GM23338 (cell line): ENCODE measurements at regions not wholly inside any gene's neighbourhood (a gene's known extent, or its start where the extent isn't known, plus 50 kb on each side); places are given as distances from the start of the nearest gene placed in this dataset.

Experiments used
- ATAC-seq: fragments of 200-7000 bp; cut with Tn5 transposase; 3 replicates; pipeline ENCODE4 v1.9.1; 2020
- DNase-seq: peaks from one replicate; pipeline ENCODE4 v3.0.0-alpha.2; 2015; ENCODE audit warnings: low spot score
- H2AFZ ChIP-seq: fragments of 200-600 bp; sonication (generic); 2 replicates; pipeline ENCODE4 v1.8.0; 2016; ENCODE audit warnings: antibody characterized with exemption, mild to moderate bottlenecking, moderate library complexity
- H3F3A ChIP-seq: fragments of 200-600 bp; sonication (generic); replicated peaks from 2 replicates; pipeline ENCODE4 v1.8.0; 2017; ENCODE audit warnings: antibody characterized with exemption, mixed run types, low read depth
- H3K27ac ChIP-seq: fragments of 200-600 bp; sonication (generic); 2 replicates; pipeline ENCODE4 v1.6.1; 2016; ENCODE audit warnings: low read depth
- H3K27me3 ChIP-seq: fragments of 200-600 bp; sonication (generic); 2 replicates; pipeline ENCODE4 v1.8.0; 2016; ENCODE audit warnings: mild to moderate bottlenecking, mixed run types, moderate library complexity; ENCODE audit not compliant: insufficient read depth
- H3K36me3 ChIP-seq: fragments of 200-600 bp; sonication (generic); 2 replicates; pipeline ENCODE4 v1.8.0; 2016; ENCODE audit warnings: mild to moderate bottlenecking; ENCODE audit not compliant: insufficient read depth
- H3K4me1 ChIP-seq: fragments of 200-600 bp; sonication (generic); 2 replicates; pipeline ENCODE4 v1.8.0; 2016; ENCODE audit warnings: mild to moderate bottlenecking, moderate library complexity; ENCODE audit not compliant: insufficient read depth
- H3K4me2 ChIP-seq: fragments of 200-600 bp; sonication (generic); 2 replicates; pipeline ENCODE4 v1.7.1; 2017; ENCODE audit warnings: mixed run types
- H3K4me3 ChIP-seq: fragments of 200-600 bp; sonication (generic); 2 replicates; pipeline ENCODE4 v1.6.1; 2016; ENCODE audit warnings: mixed run types
- H3K79me2 ChIP-seq: fragments of 200-600 bp; sonication (generic); replicated peaks from 2 replicates; pipeline ENCODE4 v1.8.0; 2017; ENCODE audit warnings: mild to moderate bottlenecking; ENCODE audit not compliant: insufficient read depth
- H3K9me2 ChIP-seq: fragments of 200-600 bp; sonication (generic); 2 replicates; pipeline ENCODE4 v1.8.0; 2017; ENCODE audit not compliant: insufficient read depth
- H4K20me1 ChIP-seq: fragments of 200-600 bp; sonication (generic); replicated peaks from 2 replicates; pipeline ENCODE4 v1.8.0; 2017; ENCODE audit warnings: mild to moderate bottlenecking; ENCODE audit not compliant: insufficient read depth
- H3K27ac Mint-ChIP-seq: 2 replicates; pipeline ENCODE4 v1.8.0; 2020; ENCODE audit warnings: inconsistent platforms, mild to moderate bottlenecking, moderate library complexity, mixed read lengths
- H3K27me3 Mint-ChIP-seq: 3 replicates; pipeline ENCODE4 v1.8.0; 2022; ENCODE audit warnings: low read depth, mild to moderate bottlenecking, moderate library complexity, mixed read lengths, inconsistent platforms; ENCODE audit not compliant: insufficient read depth, poor library complexity
- H3K36me3 Mint-ChIP-seq: 3 replicates; pipeline ENCODE4 v1.8.0; 2021; ENCODE audit warnings: low read depth, mild to moderate bottlenecking, inconsistent platforms, moderate library complexity, mixed read lengths
- H3K4me1 Mint-ChIP-seq: 3 replicates; pipeline ENCODE4 v1.8.0; 2020; ENCODE audit warnings: mild to moderate bottlenecking, inconsistent platforms, mixed read lengths
- H3K4me3 Mint-ChIP-seq: 3 replicates; pipeline ENCODE4 v1.8.0; 2021; ENCODE audit warnings: moderate library complexity, mild to moderate bottlenecking, inconsistent platforms, mixed read lengths
- H3K9me3 Mint-ChIP-seq: 3 replicates; pipeline ENCODE4 v1.8.0; 2020; ENCODE audit warnings: moderate library complexity, mild to moderate bottlenecking, inconsistent platforms, mixed read lengths
- CTCF ChIP-seq, 2 experiments: fragments of 200-600 bp in 1 of 2; sonication (generic) in 1 of 2; conservative IDR thresholded peaks; 2 replicates each; pipeline versions ENCODE4 v1.5.1 to v1.6.1; 2016 to 2017; ENCODE audit warnings: antibody characterized with exemption in 2 of 2, low read depth in 2 of 2, mild to moderate bottlenecking in 2 of 2, moderate library complexity in 1 of 2
- EZH2 ChIP-seq: fragments of 200-600 bp; sonication (generic); IDR thresholded peaks from one replicate; pipeline ENCODE4 v1.8.0; 2017; ENCODE audit warnings: antibody characterized with exemption, mild to moderate bottlenecking, low read depth; ENCODE audit not compliant: unreplicated experiment
- POLR2AphosphoS5 ChIP-seq: IDR thresholded peaks from 2 replicates; pipeline ENCODE4 v1.6.1; 2016; ENCODE audit warnings: antibody characterized with exemption, low read depth
- REST ChIP-seq: IDR thresholded peaks from one replicate; pipeline ENCODE4 v1.6.1; 2018; ENCODE audit warnings: antibody characterized with exemption; ENCODE audit not compliant: unreplicated experiment
- ZNF331 ChIP-seq: fragments of 250-450 bp; sonication (Bioruptor Pico); IDR thresholded peaks from 2 replicates; pipeline ENCODE4 v1.5.0; 2020; ENCODE audit warnings: low read depth, mild to moderate bottlenecking, moderate library complexity
- TF ChIP-seq, protein P1 (sequence below): fragments of 250-450 bp; sonication (Bioruptor Pico); IDR thresholded peaks from 2 replicates; pipeline ENCODE4 v1.5.0; 2020; ENCODE audit warnings: mild to moderate bottlenecking, moderate library complexity

GRCh38 chr1:200253774-200254495 is 155.9 kb downstream of the ZNF281 start:
- no peaks in the 10 kb centered on the region for H3K9me3 Mint-ChIP-seq
- H3K4me3 ChIP-seq = no peak overlapping the region
- no peak for DNase-seq
- H3K27ac ChIP-seq = no peak overlapping the region
- no peak overlapping the region for H3K4me3 Mint-ChIP-seq
- no peaks in the 10 kb centered on the region for H3K9me2 ChIP-seq
- H4K20me1 ChIP-seq = no peaks in the 10 kb centered on the region
- H3K4me1 Mint-ChIP-seq = peaks cover 16% of the 10 kb centered on the region
- ATAC-seq = no peak
- H3K4me1 ChIP-seq = peaks cover 21% of the 10 kb centered on the region
- H3K36me3 Mint-ChIP-seq = no peaks in the 10 kb centered on the region
- no peak overlapping the region for H3K4me2 ChIP-seq
- H3K79me2 ChIP-seq = no peaks in the 10 kb centered on the region
- 0 out of 2 replicates have a peak, but pooled peaks cover 2% of the 10 kb centered on the region for H3F3A ChIP-seq
- no peaks in the 10 kb centered on the region for H3K36me3 ChIP-seq
- H2AFZ ChIP-seq = no peak overlapping the region
- TF ChIP-seq POLR2AphosphoS5 (no peak), ZNF331 (CRISPR knock-in tag) (no peak), EZH2 (no peak), CTCF (conservative IDR thresholded peaks at IDR 0.05; ENCODE audit: low read depth in 2 of 2) (peak in 1 of 2 experiments; percentile 17; a peak in 1 of 4 replicates), REST (no peak)
- TF ChIP-seq, protein P1, sequence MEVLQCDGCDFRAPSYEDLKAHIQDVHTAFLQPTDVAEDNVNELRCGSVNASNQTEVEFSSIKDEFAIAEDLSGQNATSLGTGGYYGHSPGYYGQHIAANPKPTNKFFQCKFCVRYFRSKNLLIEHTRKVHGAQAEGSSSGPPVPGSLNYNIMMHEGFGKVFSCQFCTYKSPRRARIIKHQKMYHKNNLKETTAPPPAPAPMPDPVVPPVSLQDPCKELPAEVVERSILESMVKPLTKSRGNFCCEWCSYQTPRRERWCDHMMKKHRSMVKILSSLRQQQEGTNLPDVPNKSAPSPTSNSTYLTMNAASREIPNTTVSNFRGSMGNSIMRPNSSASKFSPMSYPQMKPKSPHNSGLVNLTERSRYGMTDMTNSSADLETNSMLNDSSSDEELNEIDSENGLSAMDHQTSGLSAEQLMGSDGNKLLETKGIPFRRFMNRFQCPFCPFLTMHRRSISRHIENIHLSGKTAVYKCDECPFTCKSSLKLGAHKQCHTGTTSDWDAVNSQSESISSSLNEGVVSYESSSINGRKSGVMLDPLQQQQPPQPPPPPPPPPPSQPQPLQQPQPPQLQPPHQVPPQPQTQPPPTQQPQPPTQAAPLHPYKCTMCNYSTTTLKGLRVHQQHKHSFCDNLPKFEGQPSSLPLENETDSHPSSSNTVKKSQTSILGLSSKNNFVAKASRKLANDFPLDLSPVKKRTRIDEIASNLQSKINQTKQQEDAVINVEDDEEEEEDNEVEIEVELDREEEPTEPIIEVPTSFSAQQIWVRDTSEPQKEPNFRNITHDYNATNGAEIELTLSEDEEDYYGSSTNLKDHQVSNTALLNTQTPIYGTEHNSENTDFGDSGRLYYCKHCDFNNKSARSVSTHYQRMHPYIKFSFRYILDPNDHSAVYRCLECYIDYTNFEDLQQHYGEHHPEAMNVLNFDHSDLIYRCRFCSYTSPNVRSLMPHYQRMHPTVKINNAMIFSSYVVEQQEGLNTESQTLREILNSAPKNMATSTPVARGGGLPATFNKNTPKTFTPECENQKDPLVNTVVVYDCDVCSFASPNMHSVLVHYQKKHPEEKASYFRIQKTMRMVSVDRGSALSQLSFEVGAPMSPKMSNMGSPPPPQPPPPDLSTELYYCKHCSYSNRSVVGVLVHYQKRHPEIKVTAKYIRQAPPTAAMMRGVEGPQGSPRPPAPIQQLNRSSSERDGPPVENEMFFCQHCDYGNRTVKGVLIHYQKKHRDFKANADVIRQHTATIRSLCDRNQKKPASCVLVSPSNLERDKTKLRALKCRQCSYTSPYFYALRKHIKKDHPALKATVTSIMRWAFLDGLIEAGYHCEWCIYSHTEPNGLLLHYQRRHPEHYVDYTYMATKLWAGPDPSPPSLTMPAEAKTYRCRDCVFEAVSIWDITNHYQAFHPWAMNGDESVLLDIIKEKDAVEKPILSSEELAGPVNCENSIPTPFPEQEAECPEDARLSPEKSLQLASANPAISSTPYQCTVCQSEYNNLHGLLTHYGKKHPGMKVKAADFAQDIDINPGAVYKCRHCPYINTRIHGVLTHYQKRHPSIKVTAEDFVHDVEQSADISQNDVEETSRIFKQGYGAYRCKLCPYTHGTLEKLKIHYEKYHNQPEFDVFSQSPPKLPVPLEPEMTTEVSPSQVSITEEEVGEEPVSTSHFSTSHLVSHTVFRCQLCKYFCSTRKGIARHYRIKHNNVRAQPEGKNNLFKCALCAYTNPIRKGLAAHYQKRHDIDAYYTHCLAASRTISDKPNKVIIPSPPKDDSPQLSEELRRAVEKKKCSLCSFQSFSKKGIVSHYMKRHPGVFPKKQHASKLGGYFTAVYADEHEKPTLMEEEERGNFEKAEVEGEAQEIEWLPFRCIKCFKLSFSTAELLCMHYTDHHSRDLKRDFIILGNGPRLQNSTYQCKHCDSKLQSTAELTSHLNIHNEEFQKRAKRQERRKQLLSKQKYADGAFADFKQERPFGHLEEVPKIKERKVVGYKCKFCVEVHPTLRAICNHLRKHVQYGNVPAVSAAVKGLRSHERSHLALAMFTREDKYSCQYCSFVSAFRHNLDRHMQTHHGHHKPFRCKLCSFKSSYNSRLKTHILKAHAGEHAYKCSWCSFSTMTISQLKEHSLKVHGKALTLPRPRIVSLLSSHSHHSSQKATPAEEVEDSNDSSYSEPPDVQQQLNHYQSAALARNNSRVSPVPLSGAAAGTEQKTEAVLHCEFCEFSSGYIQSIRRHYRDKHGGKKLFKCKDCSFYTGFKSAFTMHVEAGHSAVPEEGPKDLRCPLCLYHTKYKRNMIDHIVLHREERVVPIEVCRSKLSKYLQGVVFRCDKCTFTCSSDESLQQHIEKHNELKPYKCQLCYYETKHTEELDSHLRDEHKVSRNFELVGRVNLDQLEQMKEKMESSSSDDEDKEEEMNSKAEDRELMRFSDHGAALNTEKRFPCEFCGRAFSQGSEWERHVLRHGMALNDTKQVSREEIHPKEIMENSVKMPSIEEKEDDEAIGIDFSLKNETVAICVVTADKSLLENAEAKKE (CRISPR knock-in tag) = no peak
- H3K27me3 Mint-ChIP-seq = peaks cover 5% of the 10 kb centered on the region
- no peaks in the 10 kb centered on the region for H3K27me3 ChIP-seq
- H3K27ac Mint-ChIP-seq = no peak overlapping the region
